Fibroblast of lung (primary cell): ENCODE measurements at regions not wholly inside any gene's neighbourhood (a gene's known extent, or its start where the extent isn't known, plus 50 kb on each side); places are given as distances from the start of the nearest gene placed in this dataset.

Experiments
- DNase-seq, 2 donors: peaks; one replicate each; pipeline versions ENCODE4 v3.0.0 to v3.0.0-alpha.2; 2010; ENCODE audit warnings: low read depth in 2 of 2
- H2AFZ ChIP-seq: 2 replicates; pipeline ENCODE4 v1.5.1; 2012; ENCODE audit warnings: low read length, control low read depth, inconsistent platforms
- H3K27ac ChIP-seq: 2 replicates; pipeline ENCODE4 v1.5.1; 2011; ENCODE audit warnings: low read length, control low read depth; ENCODE audit not compliant: insufficient read depth
- H3K27me3 ChIP-seq: 2 replicates; pipeline ENCODE4 v1.5.1; 2011; ENCODE audit warnings: mild to moderate bottlenecking, low read length; ENCODE audit not compliant: control insufficient read depth, insufficient read depth
- H3K36me3 ChIP-seq: 2 replicates; pipeline ENCODE4 v1.5.1; 2011; ENCODE audit warnings: low read length; ENCODE audit not compliant: control insufficient read depth, insufficient read depth
- H3K4me1 ChIP-seq: 2 replicates; pipeline ENCODE4 v1.5.1; 2011; ENCODE audit warnings: low read length; ENCODE audit not compliant: control insufficient read depth, insufficient read depth; ENCODE audit errors: extremely low read depth
- H3K4me2 ChIP-seq: 2 replicates; pipeline ENCODE4 v1.5.1; 2011; ENCODE audit warnings: low read length, control low read depth; ENCODE audit not compliant: insufficient read depth; ENCODE audit errors: extremely low read depth
- H3K4me3 ChIP-seq, 4 experiments: fragments of 200-600 bp in 1 of 4; sonication (generic) in 1 of 4; replicated peaks in 1 of 4; 2 replicates each; pipeline ENCODE4 v1.5.1; 2011 to 2016; ENCODE audit warnings: low read length in 4 of 4, low read depth in 3 of 4, mild to moderate bottlenecking in 3 of 4, control low read depth in 2 of 4, inconsistent platforms in 1 of 4, mixed read lengths in 1 of 4; ENCODE audit not compliant: insufficient read depth in 1 of 4; ENCODE audit errors: control extremely low read depth in 1 of 4
- H3K79me2 ChIP-seq: 2 replicates; pipeline ENCODE4 v1.5.1; 2012; ENCODE audit warnings: mild to moderate bottlenecking, low read length, inconsistent platforms; ENCODE audit not compliant: control insufficient read depth, insufficient read depth
- H3K9ac ChIP-seq: 2 replicates; pipeline ENCODE4 v1.5.1; 2011; ENCODE audit warnings: mild to moderate bottlenecking, low read length, control low read depth; ENCODE audit not compliant: insufficient read depth
- H3K9me3 ChIP-seq: 2 replicates; pipeline ENCODE4 v1.5.1; 2012; ENCODE audit warnings: low read depth, low read length; ENCODE audit not compliant: control insufficient read depth, insufficient read depth
- H4K20me1 ChIP-seq: 2 replicates; pipeline ENCODE4 v1.5.1; 2011; ENCODE audit warnings: low read length; ENCODE audit not compliant: control insufficient read depth, insufficient read depth; ENCODE audit errors: extremely low read depth
- EZH2 ChIP-seq: IDR thresholded peaks from 2 replicates; pipeline ENCODE4 v1.5.1; 2012; ENCODE audit warnings: low read length, control low read depth, mild to moderate bottlenecking; ENCODE audit errors: missing control alignments
- TF ChIP-seq, protein P1 (sequence below), 2 donors: IDR thresholded peaks in 1 of 2; conservative IDR thresholded peaks in 1 of 2; 1 replicate in 1 of 2; 2 replicates in 1 of 2; pipeline ENCODE4 v1.5.1; 2011 to 2012; ENCODE audit warnings: low read length in 2 of 2, control low read depth in 1 of 2, inconsistent platforms in 1 of 2, low read depth in 1 of 2, mild to moderate bottlenecking in 1 of 2

DNA sequence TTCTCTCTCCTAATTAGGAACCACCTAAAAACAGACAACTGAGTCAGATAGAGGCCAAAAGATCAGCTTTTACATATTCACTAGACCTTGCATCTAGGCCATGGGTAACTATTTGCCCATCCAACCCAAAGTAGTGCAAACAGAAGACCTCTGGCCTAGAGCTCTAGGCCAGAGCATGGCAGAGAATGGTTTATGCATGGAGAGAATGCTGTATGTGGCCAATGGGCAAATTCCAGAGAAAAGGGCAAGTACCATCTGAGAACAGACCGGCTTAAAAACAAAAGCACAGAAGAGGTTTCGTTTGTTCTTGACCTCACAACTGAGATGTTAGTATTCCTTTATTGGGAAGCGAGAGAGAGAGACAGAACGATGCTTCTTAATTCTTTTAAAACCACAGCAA, 151.7 kb upstream of the RFX3 start:
- Histone ChIP-seq H3K9ac (no peak overlapping the region), H4K20me1 (no peaks in the 10 kb centered on the region), H3K4me3 (no peak overlapping the region), H3K4me1 (no peaks in the 10 kb centered on the region), H3K27me3 (no peaks in the 10 kb centered on the region), H3K36me3 (no peaks in the 10 kb centered on the region), H3K4me2 (no peak overlapping the region), H3K79me2 (no peaks in the 10 kb centered on the region), H2AFZ (no peak overlapping the region), H3K9me3 (no peaks in the 10 kb centered on the region), H3K27ac (no peak overlapping the region)
- TF ChIP-seq EZH2: no peak
- TF ChIP-seq, protein P1, sequence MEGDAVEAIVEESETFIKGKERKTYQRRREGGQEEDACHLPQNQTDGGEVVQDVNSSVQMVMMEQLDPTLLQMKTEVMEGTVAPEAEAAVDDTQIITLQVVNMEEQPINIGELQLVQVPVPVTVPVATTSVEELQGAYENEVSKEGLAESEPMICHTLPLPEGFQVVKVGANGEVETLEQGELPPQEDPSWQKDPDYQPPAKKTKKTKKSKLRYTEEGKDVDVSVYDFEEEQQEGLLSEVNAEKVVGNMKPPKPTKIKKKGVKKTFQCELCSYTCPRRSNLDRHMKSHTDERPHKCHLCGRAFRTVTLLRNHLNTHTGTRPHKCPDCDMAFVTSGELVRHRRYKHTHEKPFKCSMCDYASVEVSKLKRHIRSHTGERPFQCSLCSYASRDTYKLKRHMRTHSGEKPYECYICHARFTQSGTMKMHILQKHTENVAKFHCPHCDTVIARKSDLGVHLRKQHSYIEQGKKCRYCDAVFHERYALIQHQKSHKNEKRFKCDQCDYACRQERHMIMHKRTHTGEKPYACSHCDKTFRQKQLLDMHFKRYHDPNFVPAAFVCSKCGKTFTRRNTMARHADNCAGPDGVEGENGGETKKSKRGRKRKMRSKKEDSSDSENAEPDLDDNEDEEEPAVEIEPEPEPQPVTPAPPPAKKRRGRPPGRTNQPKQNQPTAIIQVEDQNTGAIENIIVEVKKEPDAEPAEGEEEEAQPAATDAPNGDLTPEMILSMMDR (conservative IDR thresholded peaks at IDR 0.05 in 1 of 2, IDR thresholded peaks at IDR 0.05 in 1 of 2; ENCODE audit: low read depth in 1 of 2, low read length in 2 of 2): no peak
- no peak for DNase-seq

DNA sequence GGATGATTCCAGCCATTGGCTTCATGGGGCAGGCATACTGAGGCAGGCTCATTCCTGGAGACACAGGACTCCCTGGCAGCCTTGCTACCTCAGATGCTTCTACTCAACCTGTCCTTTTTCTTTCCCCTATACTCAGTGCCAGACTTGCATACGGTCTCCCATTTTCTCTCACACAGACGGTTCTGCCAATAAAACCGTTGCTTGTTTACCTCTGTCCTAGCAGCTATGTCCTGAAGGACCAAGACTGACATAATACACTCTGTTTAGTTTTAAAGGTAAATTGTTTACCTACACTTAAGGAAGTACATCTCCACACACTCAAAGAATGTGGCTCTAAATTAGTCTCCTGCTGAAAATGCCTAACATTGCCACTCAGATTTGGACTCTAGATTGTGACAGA, 151.0 kb upstream of the RFX3 start:
- Histone ChIP-seq H3K9ac (no peak overlapping the region), H3K27ac (no peak overlapping the region), H3K4me3 (no peak overlapping the region), H2AFZ (no peak overlapping the region), H3K27me3 (no peaks in the 10 kb centered on the region), H3K36me3 (no peaks in the 10 kb centered on the region), H4K20me1 (no peaks in the 10 kb centered on the region), H3K4me1 (no peaks in the 10 kb centered on the region), H3K79me2 (no peaks in the 10 kb centered on the region), H3K9me3 (no peaks in the 10 kb centered on the region), H3K4me2 (no peak overlapping the region)
- DNase-seq: no peak
- TF ChIP-seq EZH2: no peak
- TF ChIP-seq, protein P1 (conservative IDR thresholded peaks at IDR 0.05 in 1 of 2, IDR thresholded peaks at IDR 0.05 in 1 of 2; ENCODE audit: low read depth in 1 of 2, low read length in 2 of 2): no peak

DNA sequence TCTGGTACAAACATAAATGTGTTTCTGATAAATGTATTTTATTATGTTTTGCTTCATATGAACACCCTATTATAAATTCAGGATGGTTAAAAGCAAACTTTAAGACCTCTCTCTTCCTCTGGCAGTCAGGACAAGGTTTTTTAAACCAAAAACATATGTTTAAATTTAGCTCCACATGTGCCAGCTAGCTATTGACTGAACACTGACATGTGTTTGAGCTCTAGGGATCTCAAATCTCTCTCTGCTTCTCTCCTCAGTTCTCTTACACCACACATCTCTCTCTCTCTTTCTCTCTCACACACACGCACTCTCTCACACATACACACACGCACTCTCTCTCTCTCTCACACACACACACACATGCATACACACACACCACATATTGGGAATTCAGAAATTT, 150.1 kb upstream of the RFX3 start:
- H3K4me3 ChIP-seq: no peak overlapping the region
- no peaks in the 10 kb centered on the region for H3K79me2 ChIP-seq
- TF ChIP-seq, protein P1 (conservative IDR thresholded peaks at IDR 0.05 in 1 of 2, IDR thresholded peaks at IDR 0.05 in 1 of 2; ENCODE audit: low read depth in 1 of 2, low read length in 2 of 2): no peak
- no peak for TF ChIP-seq EZH2
- no peaks in the 10 kb centered on the region for H4K20me1 ChIP-seq
- no peaks in the 10 kb centered on the region for H3K27me3 ChIP-seq
- H3K27ac ChIP-seq: no peak overlapping the region
- no peak overlapping the region for H3K4me2 ChIP-seq
- no peaks in the 10 kb centered on the region for H3K36me3 ChIP-seq
- H3K4me1 ChIP-seq: no peaks in the 10 kb centered on the region
- H3K9ac ChIP-seq: no peak overlapping the region
- no peak overlapping the region for H2AFZ ChIP-seq
- no peak for DNase-seq
- H3K9me3 ChIP-seq: no peaks in the 10 kb centered on the region
